HFFc6 (cell line): ENCODE measurements at regions not wholly inside any gene's neighbourhood (a gene's known extent, or its start where the extent isn't known, plus 50 kb on each side); places are given as distances from the start of the nearest gene placed in this dataset.
"Not testable (repeated sequence)": the region's sequence is repeated elsewhere in the genome, so short reads cannot be mapped to it uniquely, and the experiment has no call there.

Experiments
- DNase-seq: peaks from one replicate; pipeline ENCODE4 v3.0.0-alpha.2; 2018
- H3K27ac Mint-ChIP-seq: 2 replicates; pipeline ENCODE4 v1.8.0; 2020; ENCODE audit warnings: mild to moderate bottlenecking, mixed read lengths
- H3K27me3 Mint-ChIP-seq: 2 replicates; pipeline ENCODE4 v1.8.0; 2021; ENCODE audit warnings: mild to moderate bottlenecking, moderate library complexity, mixed read lengths; ENCODE audit not compliant: insufficient read depth
- H3K36me3 Mint-ChIP-seq: 2 replicates; pipeline ENCODE4 v1.8.0; 2021; ENCODE audit warnings: low read depth, mixed read lengths
- H3K4me1 Mint-ChIP-seq: 2 replicates; pipeline ENCODE4 v1.8.0; 2020; ENCODE audit warnings: low read depth, mixed read lengths
- H3K4me3 Mint-ChIP-seq: 2 replicates; pipeline ENCODE4 v1.8.0; 2020; ENCODE audit warnings: mild to moderate bottlenecking, moderate library complexity, mixed read lengths
- H3K9me3 Mint-ChIP-seq: 2 replicates; pipeline ENCODE4 v1.8.0; 2020; ENCODE audit warnings: mild to moderate bottlenecking, mixed read lengths
- TF ChIP-seq, protein P1 (sequence below): fragments of 200-600 bp; sonication (generic); IDR thresholded peaks from 2 replicates; pipeline ENCODE4 v1.5.0; 2021; ENCODE audit warnings: antibody characterized with exemption, mild to moderate bottlenecking

DNA sequence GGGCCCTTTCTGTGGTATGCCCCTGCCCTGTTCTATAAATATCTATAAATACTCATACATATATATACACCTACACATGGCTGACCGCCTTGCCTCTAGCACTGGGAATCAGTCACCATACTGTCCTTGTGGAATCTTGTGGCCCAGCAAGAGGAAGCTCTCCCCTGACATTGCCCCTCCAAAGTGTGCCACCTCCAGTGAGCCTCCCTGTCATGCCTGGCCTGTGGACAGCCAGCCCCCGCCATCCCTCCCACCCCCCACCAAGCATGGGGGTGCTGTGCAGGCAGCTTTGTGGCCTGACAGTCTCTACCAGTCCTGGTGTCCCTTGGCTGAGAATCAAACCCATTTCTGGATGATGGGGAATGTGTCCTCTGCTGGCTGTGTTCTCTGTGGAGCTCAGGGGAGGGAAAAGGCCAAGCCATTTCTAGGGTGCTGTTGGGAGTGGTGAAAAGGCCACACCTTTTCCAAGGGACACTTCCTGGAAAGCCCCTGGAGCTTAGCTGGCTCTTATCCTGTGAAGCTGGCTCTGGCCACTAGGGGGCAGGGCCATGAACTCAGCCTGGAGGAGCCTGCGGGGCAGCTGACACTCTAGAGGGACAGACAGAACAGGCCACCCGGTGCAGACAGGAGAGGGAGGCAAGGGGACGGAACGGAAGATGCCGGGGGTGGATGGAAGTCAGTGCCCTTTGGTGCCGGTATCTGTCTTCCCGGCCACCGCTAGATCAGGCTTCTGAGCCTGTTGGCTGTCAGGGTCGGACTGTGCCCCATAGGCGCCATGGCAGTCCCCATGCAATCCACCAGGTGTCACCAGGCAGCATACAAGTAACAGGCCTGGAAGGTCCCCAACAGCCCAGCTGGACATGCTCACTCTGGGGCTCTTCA is 167.2 kb downstream of the TBC1D2B start:
- peaks cover 17% of the 10 kb centered on the region for H3K4me1 Mint-ChIP-seq
- not testable (repeated sequence) for H3K36me3 Mint-ChIP-seq, H3K9me3 Mint-ChIP-seq
- H3K27me3 Mint-ChIP-seq: peaks cover 12% of the 10 kb centered on the region
- DNase-seq: peak; percentile 73
- H3K27ac Mint-ChIP-seq: peak overlapping the region; percentile 36; the same call in 1 of the 2 replicates
- H3K4me3 Mint-ChIP-seq: peak overlapping the region; percentile 82
- TF ChIP-seq, protein P1, sequence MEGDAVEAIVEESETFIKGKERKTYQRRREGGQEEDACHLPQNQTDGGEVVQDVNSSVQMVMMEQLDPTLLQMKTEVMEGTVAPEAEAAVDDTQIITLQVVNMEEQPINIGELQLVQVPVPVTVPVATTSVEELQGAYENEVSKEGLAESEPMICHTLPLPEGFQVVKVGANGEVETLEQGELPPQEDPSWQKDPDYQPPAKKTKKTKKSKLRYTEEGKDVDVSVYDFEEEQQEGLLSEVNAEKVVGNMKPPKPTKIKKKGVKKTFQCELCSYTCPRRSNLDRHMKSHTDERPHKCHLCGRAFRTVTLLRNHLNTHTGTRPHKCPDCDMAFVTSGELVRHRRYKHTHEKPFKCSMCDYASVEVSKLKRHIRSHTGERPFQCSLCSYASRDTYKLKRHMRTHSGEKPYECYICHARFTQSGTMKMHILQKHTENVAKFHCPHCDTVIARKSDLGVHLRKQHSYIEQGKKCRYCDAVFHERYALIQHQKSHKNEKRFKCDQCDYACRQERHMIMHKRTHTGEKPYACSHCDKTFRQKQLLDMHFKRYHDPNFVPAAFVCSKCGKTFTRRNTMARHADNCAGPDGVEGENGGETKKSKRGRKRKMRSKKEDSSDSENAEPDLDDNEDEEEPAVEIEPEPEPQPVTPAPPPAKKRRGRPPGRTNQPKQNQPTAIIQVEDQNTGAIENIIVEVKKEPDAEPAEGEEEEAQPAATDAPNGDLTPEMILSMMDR: peak; percentile 90

DNA sequence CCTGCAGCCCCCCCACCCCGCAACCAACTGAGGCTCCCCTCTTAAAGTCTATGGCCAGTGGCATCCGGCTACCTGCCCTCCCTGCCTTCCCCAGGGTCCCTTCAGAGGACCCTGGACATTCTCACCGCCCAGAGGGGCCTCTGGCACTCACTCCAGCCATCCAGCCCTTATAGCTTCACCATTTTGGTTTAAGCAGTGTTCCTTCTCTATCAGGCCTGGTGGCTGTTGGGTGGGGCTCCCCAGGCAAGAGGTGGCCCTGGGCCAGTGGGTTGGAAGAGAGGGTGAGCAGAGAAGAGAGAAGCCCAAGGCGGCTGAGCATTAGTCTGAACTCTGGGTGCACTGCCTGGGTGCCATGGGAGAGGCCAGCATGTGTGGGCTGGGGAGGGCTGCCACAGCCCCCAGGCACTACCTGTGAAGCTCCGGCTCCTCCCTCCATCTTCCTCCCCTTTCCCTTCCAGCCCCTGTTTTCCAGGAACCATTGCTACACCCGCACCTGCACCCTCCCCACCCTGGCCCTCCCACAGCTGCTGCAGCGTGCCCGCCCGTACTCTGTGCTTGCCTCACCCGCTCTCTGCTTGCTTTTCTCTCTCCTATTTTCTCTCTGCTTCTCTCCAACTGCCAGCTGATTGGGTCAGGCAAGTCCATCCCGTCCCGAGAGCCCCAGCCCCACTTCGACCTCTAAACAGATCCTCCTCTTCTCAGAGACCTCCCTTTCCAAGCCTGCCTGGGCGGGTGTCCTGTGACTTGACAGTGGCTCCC is 168.2 kb downstream of the TBC1D2B start:
- H3K27me3 Mint-ChIP-seq: peaks cover 14% of the 10 kb centered on the region
- TF ChIP-seq, protein P1: no peak
- H3K4me1 Mint-ChIP-seq: peaks cover 17% of the 10 kb centered on the region
- no peaks in the 10 kb centered on the region for H3K36me3 Mint-ChIP-seq
- no peak for DNase-seq
- no peak overlapping the region for H3K27ac Mint-ChIP-seq
- H3K9me3 Mint-ChIP-seq: no peaks in the 10 kb centered on the region
- H3K4me3 Mint-ChIP-seq: no peak overlapping the region

DNA sequence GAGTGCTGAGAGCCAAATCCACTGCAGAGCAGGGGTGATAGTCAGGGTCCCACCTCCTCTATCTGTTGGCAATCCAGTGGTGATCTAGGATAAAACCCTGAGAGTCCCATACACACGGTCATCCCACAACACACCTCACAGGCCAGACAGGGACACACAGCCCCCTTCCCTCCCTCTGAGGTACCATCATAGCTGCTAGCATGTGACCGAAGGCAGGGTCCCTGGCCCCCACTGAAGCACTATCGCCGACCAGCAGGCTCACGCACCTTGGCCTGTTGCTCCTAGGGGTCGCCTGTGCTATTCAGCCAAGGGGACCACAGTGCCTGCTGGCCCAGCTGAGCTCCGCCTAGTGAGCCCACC is 168.8 kb downstream of the TBC1D2B start:
- peak overlapping the region; percentile 14; the same call in 1 of the 2 replicates for H3K27ac Mint-ChIP-seq
- peaks cover 17% of the 10 kb centered on the region for H3K27me3 Mint-ChIP-seq
- not testable (repeated sequence) for H3K36me3 Mint-ChIP-seq, H3K9me3 Mint-ChIP-seq, DNase-seq
- peak overlapping the region; percentile 48 for H3K4me3 Mint-ChIP-seq
- H3K4me1 Mint-ChIP-seq: peaks cover 17% of the 10 kb centered on the region

DNA sequence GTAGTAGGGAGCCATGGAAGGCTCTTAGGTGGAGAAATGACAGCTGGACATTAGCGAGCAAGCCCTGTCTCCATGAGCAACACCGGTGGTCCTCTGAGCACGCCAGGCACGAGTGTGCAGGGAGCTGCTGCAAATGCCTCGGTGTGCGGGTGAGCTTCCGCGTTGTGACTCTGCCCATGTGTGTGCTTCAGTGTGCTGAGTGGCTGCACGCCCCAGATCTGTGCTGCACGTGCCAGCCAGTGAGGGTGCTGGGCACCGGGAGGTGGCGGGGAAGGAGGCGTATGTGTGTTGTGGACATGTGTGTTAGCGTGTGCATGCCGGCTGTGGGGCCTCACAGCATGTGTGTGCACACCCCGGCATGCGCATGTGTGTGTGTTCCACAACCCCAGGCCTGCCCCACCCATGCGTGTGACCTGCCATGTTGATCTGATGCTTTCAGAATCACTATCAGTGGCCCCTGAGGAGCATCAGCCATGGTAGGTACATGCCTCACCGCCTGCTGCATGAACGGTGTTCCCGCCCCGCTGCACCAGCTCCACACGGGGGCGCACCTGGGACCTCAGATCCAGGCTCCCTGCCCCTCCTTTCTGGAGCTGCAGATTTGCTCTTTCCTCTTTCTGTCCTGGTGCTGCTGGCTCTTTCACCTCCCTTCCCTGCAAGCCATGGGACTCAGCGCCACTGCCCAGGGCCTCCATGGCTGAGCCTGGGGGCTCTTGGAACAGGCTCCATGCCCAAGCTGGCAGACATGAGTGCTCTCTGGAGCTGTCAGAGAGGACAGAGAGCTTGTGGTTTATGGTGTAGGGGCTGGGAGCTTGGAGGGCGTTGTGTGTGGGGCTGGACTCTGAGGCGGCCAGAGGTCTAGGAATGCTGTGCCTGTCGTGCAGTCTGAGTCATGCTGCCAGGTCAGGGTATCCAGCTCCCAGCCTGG is 169.4 kb downstream of the TBC1D2B start:
- no peaks in the 10 kb centered on the region for H3K36me3 Mint-ChIP-seq
- H3K27ac Mint-ChIP-seq: peak overlapping the region; percentile 14
- H3K4me3 Mint-ChIP-seq: peak overlapping the region; percentile 48
- H3K4me1 Mint-ChIP-seq: peaks cover 17% of the 10 kb centered on the region
- DNase-seq: peak; percentile 50
- H3K27me3 Mint-ChIP-seq: peaks cover 13% of the 10 kb centered on the region
- no peaks in the 10 kb centered on the region for H3K9me3 Mint-ChIP-seq
- TF ChIP-seq, protein P1: peak; percentile 72

DNA sequence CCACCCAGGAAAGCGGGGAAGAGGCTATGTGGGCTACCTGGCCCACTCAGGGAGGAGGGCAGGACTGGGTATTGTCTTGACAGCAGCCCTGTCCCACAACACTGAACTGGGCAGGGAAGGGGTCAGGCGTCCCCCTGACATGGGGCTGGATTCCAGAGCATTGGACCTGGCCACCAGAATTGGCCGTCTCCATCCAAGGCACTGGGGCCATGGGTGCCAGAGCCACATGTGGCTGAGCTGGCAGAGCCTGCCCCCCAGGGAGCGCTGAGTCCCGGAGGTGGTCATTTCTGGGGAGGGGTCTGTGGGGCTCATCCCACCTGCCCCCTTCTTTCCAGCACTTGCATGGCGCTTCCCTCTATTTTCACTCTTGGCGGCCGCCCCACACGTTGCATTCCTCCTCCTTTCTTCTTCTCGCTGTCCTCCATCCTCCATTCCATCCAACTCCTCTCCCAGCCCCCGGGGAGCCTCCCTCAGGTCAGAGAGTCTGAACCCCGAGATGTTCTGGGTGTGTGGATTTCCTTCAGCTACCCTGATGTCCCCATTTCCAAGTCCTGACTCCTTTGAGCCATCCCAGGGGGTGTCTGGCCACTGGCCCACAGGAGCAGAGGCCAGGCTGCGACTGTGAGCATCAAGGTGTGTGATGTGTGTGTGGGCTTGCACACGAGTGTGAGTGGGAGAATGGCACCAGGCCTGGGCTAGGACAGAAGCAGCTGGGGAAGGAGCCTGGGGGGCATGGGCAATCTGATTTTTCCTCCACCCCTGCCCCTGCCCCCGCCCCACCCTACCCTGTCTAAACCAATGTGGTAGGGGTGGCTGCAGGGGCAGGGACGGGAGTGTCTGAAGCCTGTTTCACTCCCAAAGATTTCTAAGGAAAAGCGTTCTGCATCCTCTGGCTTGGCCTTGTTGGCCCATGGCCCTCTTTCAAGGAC is 171.2 kb downstream of the TBC1D2B start:
- Mint-ChIP-seq H3K27me3 (peaks cover 11% of the 10 kb centered on the region), H3K4me1 (peaks cover 17% of the 10 kb centered on the region)
- H3K36me3 Mint-ChIP-seq, H3K9me3 Mint-ChIP-seq, H3K27ac Mint-ChIP-seq, H3K4me3 Mint-ChIP-seq, DNase-seq: not testable (repeated sequence)
